ENCODE measurements at regions not wholly inside any gene's neighbourhood (a gene's known extent, or its start where the extent isn't known, plus 50 kb on each side); places are given as distances from the start of the nearest gene placed in this dataset.
A peak's percentile ranks its signal among the peaks of the same experiment; 100 is the strongest.
"Not testable (repeated sequence)": the region's sequence is repeated elsewhere in the genome, so short reads cannot be mapped to it uniquely, and the experiment has no call there.

DNA sequence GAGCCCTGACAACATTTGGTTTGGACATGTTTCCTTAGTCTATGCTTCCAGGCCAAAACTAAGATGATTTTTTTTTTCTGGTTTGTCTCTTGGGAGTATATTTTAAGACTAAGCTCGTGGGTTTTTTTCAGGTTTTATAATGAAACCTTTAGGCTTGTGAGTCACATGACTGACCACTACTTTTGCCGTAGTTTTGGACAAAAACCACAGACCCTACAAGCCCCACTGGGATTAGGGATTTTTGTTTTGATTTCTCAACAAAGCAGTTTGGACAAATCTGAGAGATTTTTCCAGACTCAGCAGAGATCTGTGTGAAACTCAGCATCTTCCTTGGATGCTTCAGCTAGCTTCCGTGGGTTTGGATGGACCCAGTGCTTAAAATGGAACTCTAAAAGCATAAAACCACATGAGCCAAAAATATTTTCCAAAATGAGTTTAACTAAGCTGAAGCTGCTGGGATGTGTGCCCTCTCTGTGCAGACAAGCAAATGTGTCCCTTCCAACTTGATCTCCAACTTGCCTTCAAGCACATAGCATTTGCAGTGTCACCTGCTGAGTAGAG lies 70.3 kb upstream of the SMIM15 start:
- intact Hi-C loops (cut with DNase I): no loop called here
- no peak overlapping the region for H3K4me3 ChIP-seq (ENCODE audit: low read length in 3 of 3)
- H3K27ac ChIP-seq (ENCODE audit: low read depth in 2 of 2, low read length in 2 of 2): no peak overlapping the region
- no peaks in the 10 kb centered on the region for H3K27me3 ChIP-seq (ENCODE audit: control insufficient read depth, insufficient read depth, low read length)
- FAIRE-seq (no peak), DNase-seq (no peak)
- TF ChIP-seq, protein P1, sequence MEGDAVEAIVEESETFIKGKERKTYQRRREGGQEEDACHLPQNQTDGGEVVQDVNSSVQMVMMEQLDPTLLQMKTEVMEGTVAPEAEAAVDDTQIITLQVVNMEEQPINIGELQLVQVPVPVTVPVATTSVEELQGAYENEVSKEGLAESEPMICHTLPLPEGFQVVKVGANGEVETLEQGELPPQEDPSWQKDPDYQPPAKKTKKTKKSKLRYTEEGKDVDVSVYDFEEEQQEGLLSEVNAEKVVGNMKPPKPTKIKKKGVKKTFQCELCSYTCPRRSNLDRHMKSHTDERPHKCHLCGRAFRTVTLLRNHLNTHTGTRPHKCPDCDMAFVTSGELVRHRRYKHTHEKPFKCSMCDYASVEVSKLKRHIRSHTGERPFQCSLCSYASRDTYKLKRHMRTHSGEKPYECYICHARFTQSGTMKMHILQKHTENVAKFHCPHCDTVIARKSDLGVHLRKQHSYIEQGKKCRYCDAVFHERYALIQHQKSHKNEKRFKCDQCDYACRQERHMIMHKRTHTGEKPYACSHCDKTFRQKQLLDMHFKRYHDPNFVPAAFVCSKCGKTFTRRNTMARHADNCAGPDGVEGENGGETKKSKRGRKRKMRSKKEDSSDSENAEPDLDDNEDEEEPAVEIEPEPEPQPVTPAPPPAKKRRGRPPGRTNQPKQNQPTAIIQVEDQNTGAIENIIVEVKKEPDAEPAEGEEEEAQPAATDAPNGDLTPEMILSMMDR (IDR thresholded peaks at IDR 0.05; ENCODE audit: borderline replicate concordance, extremely low read depth, insufficient read depth): no peak
- H3K9ac ChIP-seq (ENCODE audit: low read length in 3 of 3): no peak overlapping the region
- H3K36me3 ChIP-seq (ENCODE audit: control insufficient read depth in 2 of 3, insufficient read depth in 3 of 3, low read length in 3 of 3): no peaks in the 10 kb centered on the region
- H3K4me1 ChIP-seq (ENCODE audit: control insufficient read depth in 2 of 3, insufficient read depth in 2 of 3, low read depth in 1 of 3, low read length in 3 of 3): peaks cover 0 to 6% (median 0%) of the 10 kb centered on the region in 3 donors
- no peaks in the 10 kb centered on the region for H3K9me3 ChIP-seq (ENCODE audit: control insufficient read depth in 2 of 3, insufficient read depth in 1 of 3, low read length in 3 of 3)

DNA sequence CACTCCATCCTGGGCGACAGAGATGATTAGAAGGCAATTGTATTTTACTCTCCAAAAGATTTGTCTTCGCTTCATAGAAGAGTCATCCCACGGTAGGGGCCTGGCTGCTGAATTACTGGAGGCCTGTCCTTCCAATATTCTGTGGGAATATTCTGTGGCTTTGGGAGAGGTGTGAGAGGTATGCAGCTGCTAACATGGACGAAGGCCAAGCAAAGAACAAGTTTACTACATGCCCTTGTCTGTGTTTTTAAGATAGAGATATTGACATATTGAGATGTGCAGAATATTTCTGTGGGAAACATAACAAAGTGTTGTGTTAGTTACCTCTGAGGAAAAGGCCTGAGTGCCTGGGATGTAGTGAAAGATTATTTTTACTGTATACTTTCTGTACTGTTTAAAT lies 71.8 kb upstream of the SMIM15 start:
- no peak overlapping the region for H3K4me3 ChIP-seq (ENCODE audit: low read length in 3 of 3)
- FAIRE-seq (no peak), DNase-seq (no peak)
- H3K9ac ChIP-seq (ENCODE audit: low read length in 3 of 3): no peak overlapping the region
- H3K9me3 ChIP-seq (ENCODE audit: control insufficient read depth in 2 of 3, insufficient read depth in 1 of 3, low read length in 3 of 3): no peaks in the 10 kb centered on the region
- TF ChIP-seq, protein P1 (IDR thresholded peaks at IDR 0.05; ENCODE audit: borderline replicate concordance, extremely low read depth, insufficient read depth): no peak
- no peak overlapping the region for H3K27ac ChIP-seq (ENCODE audit: low read depth in 2 of 2, low read length in 2 of 2)
- H3K4me1 ChIP-seq (ENCODE audit: control insufficient read depth in 2 of 3, insufficient read depth in 2 of 3, low read depth in 1 of 3, low read length in 3 of 3): peaks cover 0 to under 1% (median 0%) of the 10 kb centered on the region in 3 donors
- intact Hi-C loops (cut with DNase I): no loop called here
- H3K27me3 ChIP-seq (ENCODE audit: control insufficient read depth, insufficient read depth, low read length): no peaks in the 10 kb centered on the region
- no peaks in the 10 kb centered on the region for H3K36me3 ChIP-seq (ENCODE audit: control insufficient read depth in 2 of 3, insufficient read depth in 3 of 3, low read length in 3 of 3)

DNA sequence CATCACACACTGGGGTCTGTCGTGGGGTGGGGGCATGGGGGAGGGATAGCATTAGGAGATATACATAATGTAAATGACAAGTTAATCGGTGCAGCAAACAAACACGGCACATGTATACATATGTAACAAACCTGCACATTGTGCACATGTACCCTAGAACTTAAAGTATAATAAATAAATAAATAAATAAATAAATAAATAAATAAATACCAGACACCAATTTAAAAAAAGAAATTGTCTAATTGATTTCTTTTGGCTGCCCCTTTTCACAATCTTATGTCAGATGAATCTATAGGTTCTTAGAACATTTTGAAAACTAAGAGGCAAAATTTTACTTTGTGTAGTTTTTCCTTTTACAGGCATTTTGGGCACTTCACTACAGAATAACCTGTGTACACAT lies 74.4 kb upstream of the SMIM15 start:
- H3K4me3 ChIP-seq (ENCODE audit: low read length in 3 of 3); H3K9me3 ChIP-seq (ENCODE audit: control insufficient read depth in 2 of 3, insufficient read depth in 1 of 3, low read length in 3 of 3); H3K4me1 ChIP-seq (ENCODE audit: control insufficient read depth in 2 of 3, insufficient read depth in 2 of 3, low read depth in 1 of 3, low read length in 3 of 3); intact Hi-C loops (cut with DNase I); H3K9ac ChIP-seq (ENCODE audit: low read length in 3 of 3); FAIRE-seq; H3K27me3 ChIP-seq (ENCODE audit: control insufficient read depth, insufficient read depth, low read length); DNase-seq; H3K36me3 ChIP-seq (ENCODE audit: control insufficient read depth in 2 of 3, insufficient read depth in 3 of 3, low read length in 3 of 3); H3K27ac ChIP-seq (ENCODE audit: low read depth in 2 of 2, low read length in 2 of 2): not testable (repeated sequence)

DNA sequence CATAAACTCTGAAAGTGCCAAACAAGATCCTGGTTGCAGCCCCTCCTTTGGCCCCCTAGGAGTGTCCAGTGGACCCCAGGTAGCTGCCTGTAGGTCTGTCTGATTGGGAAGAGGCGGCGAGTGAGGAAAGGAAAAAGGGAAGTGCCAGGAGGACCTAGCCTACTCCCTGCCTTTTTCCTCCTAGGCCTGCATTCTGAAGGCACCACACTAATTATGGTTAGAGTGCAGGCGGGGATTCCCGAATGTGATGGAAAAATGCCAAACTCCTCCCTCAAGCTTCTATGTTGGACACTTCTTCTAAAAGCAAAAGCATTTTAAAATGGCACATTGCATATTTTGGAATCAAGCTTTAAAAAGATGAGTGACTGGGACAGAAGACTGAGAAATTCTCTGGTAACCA lies 83.2 kb upstream of the SMIM15 start:
- Histone ChIP-seq H3K36me3 (ENCODE audit: control insufficient read depth in 2 of 3, insufficient read depth in 3 of 3, low read length in 3 of 3) (no peaks in the 10 kb centered on the region), H3K9ac (ENCODE audit: low read length in 3 of 3) (no peak overlapping the region), H3K9me3 (ENCODE audit: control insufficient read depth in 2 of 3, insufficient read depth in 1 of 3, low read length in 3 of 3) (peaks cover 0 to 3% (median 0%) of the 10 kb centered on the region in 3 donors), H3K27ac (ENCODE audit: low read depth in 2 of 2, low read length in 2 of 2) (no peak overlapping the region), H3K27me3 (ENCODE audit: control insufficient read depth, insufficient read depth, low read length) (no peaks in the 10 kb centered on the region), H3K4me3 (ENCODE audit: low read length in 3 of 3) (no peak overlapping the region), H3K4me1 (ENCODE audit: control insufficient read depth in 2 of 3, insufficient read depth in 2 of 3, low read depth in 1 of 3, low read length in 3 of 3) (peaks cover 0 to 6% (median 5%) of the 10 kb centered on the region in 3 donors)
- FAIRE-seq (no peak), DNase-seq (peak in 2 of 5 donors; percentile 35 to 48)
- intact Hi-C loops (cut with DNase I): no loop called here
- TF ChIP-seq, protein P1 (IDR thresholded peaks at IDR 0.05; ENCODE audit: borderline replicate concordance, extremely low read depth, insufficient read depth): no peak
